Eye (tissue), 1 donor: ENCODE measurements at regions not wholly inside any gene's neighbourhood (a gene's known extent, or its start where the extent isn't known, plus 50 kb on each side); places are given as distances from the start of the nearest gene placed in this dataset.
"Not testable (repeated sequence)": the region's sequence is repeated elsewhere in the genome, so short reads cannot be mapped to it uniquely, and the experiment has no call there.

ENCODE experiments used
- DNase-seq: peaks from one replicate; pipeline ENCODE4 v3.0.0-alpha.2; 2015

- DNase-seq = peak; percentile 58
Observed at GRCh38 chr7:23938937-23939552, 229.0 kb downstream of the STK31 start.

- DNase-seq = not testable (repeated sequence)
Observed at GRCh38 chr7:23939747-23940146, 229.7 kb downstream of the STK31 start.

GRCh38 chr7:23941551-23941950, 231.5 kb downstream of the STK31 start:
- DNase-seq = no peak

GRCh38 chr7:23942032-23942431, 232.0 kb downstream of the STK31 start:
- DNase-seq = no peak

GRCh38 chr7:23944131-23944530, 234.1 kb downstream of the STK31 start:
- no peak for DNase-seq

GRCh38 chr7:23945472-23945871, 235.5 kb downstream of the STK31 start:
- DNase-seq = no peak

- no peak for DNase-seq
Observed at GRCh38 chr7:23955145-23955544, 245.1 kb downstream of the STK31 start.

GRCh38 chr7:23955600-23956149, 245.7 kb downstream of the STK31 start:
- DNase-seq = no peak

GRCh38 chr7:23956772-23957576, 247.0 kb downstream of the STK31 start:
- DNase-seq = peak; percentile 20

GRCh38 chr7:23959821-23960220, 249.8 kb downstream of the STK31 start:
- DNase-seq = no peak

GRCh38 chr7:23960361-23960760, 250.3 kb downstream of the STK31 start:
- no peak for DNase-seq

GRCh38 chr7:23963461-23964165, 253.6 kb downstream of the STK31 start:
- DNase-seq = no peak

- peak; percentile 43 for DNase-seq
Observed at GRCh38 chr7:23964715-23965114, 254.7 kb downstream of the STK31 start.

GRCh38 chr7:23965296-23965695, 255.3 kb downstream of the STK31 start:
- DNase-seq = no peak

- DNase-seq = no peak
Observed at GRCh38 chr7:23966941-23967340, 256.9 kb downstream of the STK31 start.

- DNase-seq = no peak
Observed at GRCh38 chr7:23967949-23968599, 258.1 kb downstream of the STK31 start.

GRCh38 chr7:23968791-23969190, 258.8 kb downstream of the STK31 start:
- no peak for DNase-seq

GRCh38 chr7:23969443-23969842, 259.4 kb downstream of the STK31 start:
- DNase-seq = no peak

- no peak for DNase-seq
Observed at GRCh38 chr7:23970193-23970592, 260.2 kb downstream of the STK31 start.

- no peak for DNase-seq
Observed at GRCh38 chr7:23971031-23971430, 261.0 kb downstream of the STK31 start.

GRCh38 chr7:23972057-23972456, 262.0 kb downstream of the STK31 start:
- DNase-seq = no peak

GRCh38 chr7:23973264-23973663, 263.2 kb downstream of the STK31 start:
- no peak for DNase-seq

- DNase-seq = no peak
Observed at GRCh38 chr7:23980081-23980480, 270.1 kb downstream of the STK31 start.
